ENCODE measurements at regions not wholly inside any gene's neighbourhood (a gene's known extent, or its start where the extent isn't known, plus 50 kb on each side); places are given as distances from the start of the nearest gene placed in this dataset.

- no peaks in the 10 kb centered on the region for H3K9me3 ChIP-seq (ENCODE audit: control insufficient read depth in 4 of 4, low read length in 3 of 4)
- WGBS = 86% methylated on average over 2 of the region's 2 CpGs
- DNase-seq (ENCODE audit: low spot score) = no peak
- no peak overlapping the region for H3K27ac ChIP-seq (ENCODE audit: low read depth in 1 of 2, low read length in 2 of 2)
- H3K4me1 ChIP-seq (ENCODE audit: control insufficient read depth in 4 of 4, insufficient read depth in 4 of 4, low read length in 3 of 4) = no peaks in the 10 kb centered on the region
- no peaks in the 10 kb centered on the region for H3K36me3 ChIP-seq (ENCODE audit: control insufficient read depth in 4 of 4, insufficient read depth in 3 of 4, low read depth in 1 of 4, low read length in 3 of 4)
- H3K9ac ChIP-seq (ENCODE audit: low read depth in 1 of 2, low read length in 2 of 2) = no peak overlapping the region
- no peak overlapping the region for H3K4me3 ChIP-seq (ENCODE audit: low read depth in 1 of 3, low read length in 3 of 3)
- H3K27me3 ChIP-seq (ENCODE audit: control insufficient read depth in 4 of 4, insufficient read depth in 4 of 4, low read length in 3 of 4) = no peaks in the 10 kb centered on the region
- TF ChIP-seq RAD21 (IDR thresholded peaks at IDR 0.05) = no peak
Measured at GRCh38 chr2:30046396-30046795, 100.4 kb upstream of the YPEL5 start.

- Histone ChIP-seq H3K4me1 (ENCODE audit: control insufficient read depth in 4 of 4, insufficient read depth in 4 of 4, low read length in 3 of 4) (no peaks in the 10 kb centered on the region), H3K27ac (ENCODE audit: low read depth in 1 of 2, low read length in 2 of 2) (no peak overlapping the region), H3K27me3 (ENCODE audit: control insufficient read depth in 4 of 4, insufficient read depth in 4 of 4, low read length in 3 of 4) (no peaks in the 10 kb centered on the region), H3K9me3 (ENCODE audit: control insufficient read depth in 4 of 4, low read length in 3 of 4) (no peaks in the 10 kb centered on the region), H3K9ac (ENCODE audit: low read depth in 1 of 2, low read length in 2 of 2) (no peak overlapping the region), H3K36me3 (ENCODE audit: control insufficient read depth in 4 of 4, insufficient read depth in 3 of 4, low read depth in 1 of 4, low read length in 3 of 4) (no peaks in the 10 kb centered on the region), H3K4me3 (ENCODE audit: low read depth in 1 of 3, low read length in 3 of 3) (no peak overlapping the region)
- TF ChIP-seq TAF1 (conservative IDR thresholded peaks at IDR 0.05) (no peak), NR2F2 (IDR thresholded peaks at IDR 0.05) (no peak), RAD21 (IDR thresholded peaks at IDR 0.05) (no peak), EGR1 (IDR thresholded peaks at IDR 0.05; ENCODE audit: low read depth in 2 of 2) (no peak), YY1 (IDR thresholded peaks at IDR 0.05) (no peak), FOXA2 (IDR thresholded peaks at IDR 0.05) (no peak), JUND (IDR thresholded peaks at IDR 0.05) (no peak), HNF4A (conservative IDR thresholded peaks at IDR 0.05) (no peak), CTCF (IDR thresholded peaks at IDR 0.05; ENCODE audit: low read depth, low read length, missing input control) (no peak), FOXA1 (IDR thresholded peaks at IDR 0.05) (no peak), GABPA (IDR thresholded peaks at IDR 0.05 in 1 of 2, conservative IDR thresholded peaks at IDR 0.05 in 1 of 2) (no peak)
- TF ChIP-seq, protein P1, sequence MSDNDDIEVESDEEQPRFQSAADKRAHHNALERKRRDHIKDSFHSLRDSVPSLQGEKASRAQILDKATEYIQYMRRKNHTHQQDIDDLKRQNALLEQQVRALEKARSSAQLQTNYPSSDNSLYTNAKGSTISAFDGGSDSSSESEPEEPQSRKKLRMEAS (IDR thresholded peaks at IDR 0.05) = no peak
- TF ChIP-seq, protein P2, sequence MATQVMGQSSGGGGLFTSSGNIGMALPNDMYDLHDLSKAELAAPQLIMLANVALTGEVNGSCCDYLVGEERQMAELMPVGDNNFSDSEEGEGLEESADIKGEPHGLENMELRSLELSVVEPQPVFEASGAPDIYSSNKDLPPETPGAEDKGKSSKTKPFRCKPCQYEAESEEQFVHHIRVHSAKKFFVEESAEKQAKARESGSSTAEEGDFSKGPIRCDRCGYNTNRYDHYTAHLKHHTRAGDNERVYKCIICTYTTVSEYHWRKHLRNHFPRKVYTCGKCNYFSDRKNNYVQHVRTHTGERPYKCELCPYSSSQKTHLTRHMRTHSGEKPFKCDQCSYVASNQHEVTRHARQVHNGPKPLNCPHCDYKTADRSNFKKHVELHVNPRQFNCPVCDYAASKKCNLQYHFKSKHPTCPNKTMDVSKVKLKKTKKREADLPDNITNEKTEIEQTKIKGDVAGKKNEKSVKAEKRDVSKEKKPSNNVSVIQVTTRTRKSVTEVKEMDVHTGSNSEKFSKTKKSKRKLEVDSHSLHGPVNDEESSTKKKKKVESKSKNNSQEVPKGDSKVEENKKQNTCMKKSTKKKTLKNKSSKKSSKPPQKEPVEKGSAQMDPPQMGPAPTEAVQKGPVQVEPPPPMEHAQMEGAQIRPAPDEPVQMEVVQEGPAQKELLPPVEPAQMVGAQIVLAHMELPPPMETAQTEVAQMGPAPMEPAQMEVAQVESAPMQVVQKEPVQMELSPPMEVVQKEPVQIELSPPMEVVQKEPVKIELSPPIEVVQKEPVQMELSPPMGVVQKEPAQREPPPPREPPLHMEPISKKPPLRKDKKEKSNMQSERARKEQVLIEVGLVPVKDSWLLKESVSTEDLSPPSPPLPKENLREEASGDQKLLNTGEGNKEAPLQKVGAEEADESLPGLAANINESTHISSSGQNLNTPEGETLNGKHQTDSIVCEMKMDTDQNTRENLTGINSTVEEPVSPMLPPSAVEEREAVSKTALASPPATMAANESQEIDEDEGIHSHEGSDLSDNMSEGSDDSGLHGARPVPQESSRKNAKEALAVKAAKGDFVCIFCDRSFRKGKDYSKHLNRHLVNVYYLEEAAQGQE (IDR thresholded peaks at IDR 0.05) = no peak
- WGBS = 80% methylated on average over 3 of the region's 3 CpGs
- DNase-seq (ENCODE audit: low spot score) = no peak
Measured at GRCh38 chr2:30046979-30047378, 99.8 kb upstream of the YPEL5 start.

DNA sequence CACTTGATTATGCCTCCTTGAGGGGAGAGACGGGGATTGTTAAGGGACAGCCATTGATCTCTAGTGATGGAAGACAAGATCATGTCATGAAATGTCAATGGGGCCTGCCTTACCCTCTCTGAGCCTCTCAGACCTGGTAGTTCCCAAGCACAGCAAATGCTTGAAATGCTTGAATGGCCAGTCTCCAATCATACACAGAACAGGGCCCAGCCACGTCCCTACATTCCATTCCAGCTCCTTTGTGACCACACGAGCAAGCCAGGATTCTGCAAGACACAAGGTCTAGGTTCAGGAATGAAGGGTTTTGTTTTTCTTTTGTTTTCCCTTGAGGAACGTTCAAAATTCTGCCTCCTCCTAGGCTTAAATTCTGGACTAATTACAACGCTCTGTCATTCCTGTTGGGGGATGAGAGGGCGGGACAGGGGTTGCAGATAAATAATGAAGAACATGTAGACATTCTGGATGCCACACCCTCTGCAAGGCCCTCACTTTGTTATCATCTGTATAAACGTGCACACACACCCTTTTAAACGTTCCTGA is 98.1 kb upstream of the YPEL5 start:
- no peaks in the 10 kb centered on the region for H3K36me3 ChIP-seq (ENCODE audit: control insufficient read depth in 4 of 4, insufficient read depth in 3 of 4, low read depth in 1 of 4, low read length in 3 of 4)
- 70% methylated on average over 8 of the region's 8 CpGs for WGBS
- H3K4me3 ChIP-seq (ENCODE audit: low read depth in 1 of 3, low read length in 3 of 3) = no peak overlapping the region
- no peaks in the 10 kb centered on the region for H3K27me3 ChIP-seq (ENCODE audit: control insufficient read depth in 4 of 4, insufficient read depth in 4 of 4, low read length in 3 of 4)
- TF ChIP-seq FOXA1 (IDR thresholded peaks at IDR 0.05) (no peak), RXRA (IDR thresholded peaks at IDR 0.05) (no peak), CTCF (IDR thresholded peaks at IDR 0.05; ENCODE audit: low read depth, low read length, missing input control) (no peak), TAF1 (conservative IDR thresholded peaks at IDR 0.05) (no peak), HNF4G (IDR thresholded peaks at IDR 0.05) (no peak), FOXA2 (IDR thresholded peaks at IDR 0.05) (no peak), GABPA (IDR thresholded peaks at IDR 0.05 in 1 of 2, conservative IDR thresholded peaks at IDR 0.05 in 1 of 2) (no peak), ZBTB33 (IDR thresholded peaks at IDR 0.05) (no peak), HNF4A (conservative IDR thresholded peaks at IDR 0.05) (no peak), YY1 (IDR thresholded peaks at IDR 0.05) (no peak)
- TF ChIP-seq, protein P1 (IDR thresholded peaks at IDR 0.05) = no peak
- no peak for DNase-seq (ENCODE audit: low spot score)
- H3K9me3 ChIP-seq (ENCODE audit: control insufficient read depth in 4 of 4, low read length in 3 of 4) = no peaks in the 10 kb centered on the region
- H3K27ac ChIP-seq (ENCODE audit: low read depth in 1 of 2, low read length in 2 of 2) = no peak overlapping the region
- no peak overlapping the region for H3K9ac ChIP-seq (ENCODE audit: low read depth in 1 of 2, low read length in 2 of 2)
- no peaks in the 10 kb centered on the region for H3K4me1 ChIP-seq (ENCODE audit: control insufficient read depth in 4 of 4, insufficient read depth in 4 of 4, low read length in 3 of 4)
